Ovary (tissue), 3 donors: ENCODE measurements at regions not wholly inside any gene's neighbourhood (a gene's known extent, or its start where the extent isn't known, plus 50 kb on each side); places are given as distances from the start of the nearest gene placed in this dataset.

ENCODE experiments used
- POLR2A ChIP-seq: fragments of 450-650 bp; IDR thresholded peaks from one replicate; pipeline ENCODE4 v1.6.1; 2017; ENCODE audit warnings: antibody characterized with exemption, mild to moderate bottlenecking, moderate library complexity
- TF ChIP-seq, protein P1 (sequence below), 3 donors: fragments of 450-650 bp in 2 of 3; fragments of 200-600 bp in 1 of 3; IDR thresholded peaks; one replicate each; pipeline versions ENCODE4 v1.5.1 to v1.8.0; 2016 to 2022; ENCODE audit warnings: antibody characterized with exemption in 3 of 3, mild to moderate bottlenecking in 1 of 3
- donor health status: DM: no; HTN: no; CAD: no.

DNA sequence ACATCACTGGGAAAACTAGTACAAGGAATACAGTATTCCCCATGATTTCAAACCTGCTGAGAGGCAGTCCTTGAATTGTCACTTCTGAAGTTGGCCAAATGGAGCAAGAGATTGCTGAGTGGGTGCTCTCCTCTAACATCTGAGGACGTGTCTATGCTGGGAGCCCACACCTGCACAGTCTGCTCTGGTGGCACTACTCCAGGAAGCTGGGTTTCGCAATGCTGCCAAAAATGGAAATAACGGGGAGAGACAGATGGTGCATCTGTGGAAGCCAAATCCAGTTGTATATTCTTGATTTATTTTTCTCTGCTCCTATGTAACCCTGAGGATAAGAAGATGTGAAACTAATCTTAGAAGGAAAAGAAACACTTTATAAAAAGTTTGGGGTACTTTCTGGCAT lies 240.1 kb upstream of the CTSO start:
- TF ChIP-seq, protein P1, sequence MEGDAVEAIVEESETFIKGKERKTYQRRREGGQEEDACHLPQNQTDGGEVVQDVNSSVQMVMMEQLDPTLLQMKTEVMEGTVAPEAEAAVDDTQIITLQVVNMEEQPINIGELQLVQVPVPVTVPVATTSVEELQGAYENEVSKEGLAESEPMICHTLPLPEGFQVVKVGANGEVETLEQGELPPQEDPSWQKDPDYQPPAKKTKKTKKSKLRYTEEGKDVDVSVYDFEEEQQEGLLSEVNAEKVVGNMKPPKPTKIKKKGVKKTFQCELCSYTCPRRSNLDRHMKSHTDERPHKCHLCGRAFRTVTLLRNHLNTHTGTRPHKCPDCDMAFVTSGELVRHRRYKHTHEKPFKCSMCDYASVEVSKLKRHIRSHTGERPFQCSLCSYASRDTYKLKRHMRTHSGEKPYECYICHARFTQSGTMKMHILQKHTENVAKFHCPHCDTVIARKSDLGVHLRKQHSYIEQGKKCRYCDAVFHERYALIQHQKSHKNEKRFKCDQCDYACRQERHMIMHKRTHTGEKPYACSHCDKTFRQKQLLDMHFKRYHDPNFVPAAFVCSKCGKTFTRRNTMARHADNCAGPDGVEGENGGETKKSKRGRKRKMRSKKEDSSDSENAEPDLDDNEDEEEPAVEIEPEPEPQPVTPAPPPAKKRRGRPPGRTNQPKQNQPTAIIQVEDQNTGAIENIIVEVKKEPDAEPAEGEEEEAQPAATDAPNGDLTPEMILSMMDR (IDR thresholded peaks at IDR 0.05), result no peak
- no peak for TF ChIP-seq POLR2A
